HCT116 (cell line): ENCODE measurements at regions not wholly inside any gene's neighbourhood (a gene's known extent, or its start where the extent isn't known, plus 50 kb on each side); places are given as distances from the start of the nearest gene placed in this dataset.

Experiments
- ATAC-seq: fragments of 200-7000 bp; cut with Tn5 transposase; 2 replicates; pipeline ENCODE4 v1.9.1; 2020; ENCODE audit warnings: mild to moderate bottlenecking, moderate library complexity
- BruUV-seq: library from RNA; stranded (reverse); fragments of 400-500 nt; replicated peaks from 2 replicates; lab custom pipeline; 2021; lab: Mats Ljungman, UMichigan
- CTCF ChIA-PET: fragments of 300-600 bp; sonication (Branson Sonifier 250); formaldehyde crosslinking; loops from one replicate; lab custom pipeline; 2021; ENCODE audit warnings: antibody characterized with exemption; lab: Charles Lee
- POLR2A ChIA-PET: fragments of 300-600, 350-600 bp; sonication (Branson Sonifier 250); formaldehyde crosslinking; loops from one replicate; lab custom pipeline; 2021; ENCODE audit warnings: antibody characterized with exemption; lab: Charles Lee
- RAD21 ChIA-PET, 2 experiments: fragments of 300-600 bp; sonication (Branson Sonifier 250); formaldehyde crosslinking; loops; one replicate each; lab custom pipeline; 2023; ENCODE audit warnings: low total read pairs in 2 of 2; ENCODE audit not compliant: uncharacterized antibody in 2 of 2, unreplicated experiment in 2 of 2, low non-redundant PET in 1 of 2; lab: Charles Lee
- DNase-seq: peaks from one replicate; pipeline ENCODE4 v3.0.0-alpha.2; 2010; ENCODE audit warnings: low read depth, low spot score
- H2AFZ ChIP-seq: fragments of 200-600 bp; shearing (Covaris generic), sonication (generic); 2 replicates; pipeline ENCODE4 v1.6.1; 2017; ENCODE audit warnings: low read depth, mixed run types, mixed read lengths, antibody characterized with exemption, low read length; ENCODE audit not compliant: poor library complexity, severe bottlenecking
- H3K27ac ChIP-seq: 2 replicates; pipeline ENCODE4 v1.5.1; 2012; ENCODE audit warnings: low read depth, low read length
- H3K27me3 ChIP-seq: fragments of 200-600 bp; sonication (generic); 2 replicates; pipeline ENCODE4 v1.6.1; 2016; ENCODE audit warnings: mixed run types, low read length, mixed read lengths; ENCODE audit not compliant: insufficient read depth
- H3K36me3 ChIP-seq, 2 experiments: fragments of 200-500 bp in 1 of 2; fragments of 200-600 bp in 1 of 2; sonication (Bioruptor generic) in 1 of 2; sonication (generic) in 1 of 2; 2 replicates each; pipeline versions ENCODE4 v1.5.1 to v1.6.1; 2014 to 2016; ENCODE audit warnings: low read length in 2 of 2, inconsistent platforms in 1 of 2, mixed read lengths in 1 of 2, mixed run types in 1 of 2; ENCODE audit not compliant: insufficient read depth in 2 of 2, control insufficient read depth in 1 of 2
- H3K4me1 ChIP-seq, 2 experiments: fragments of 200-600 bp in 1 of 2; sonication (generic) in 1 of 2; 2 replicates each; pipeline versions ENCODE4 v1.5.1 to v1.6.1; 2012 to 2017; ENCODE audit warnings: low read length in 2 of 2, inconsistent platforms in 1 of 2, mild to moderate bottlenecking in 1 of 2, mixed read lengths in 1 of 2, mixed run types in 1 of 2, moderate library complexity in 1 of 2; ENCODE audit not compliant: insufficient read depth in 2 of 2, control insufficient read depth in 1 of 2
- H3K4me2 ChIP-seq: fragments of 200-600 bp; sonication (generic); 2 replicates; pipeline ENCODE4 v1.6.1; 2017; ENCODE audit warnings: mixed run types, low read length, mixed read lengths
- H3K4me3 ChIP-seq, 2 experiments: fragments of 200-600 bp in 1 of 2; sonication (generic) in 1 of 2; replicated peaks in 1 of 2; 2 replicates each; pipeline ENCODE4 v1.5.1; 2011 to 2016; ENCODE audit warnings: low read length in 2 of 2, control low read depth in 1 of 2, low read depth in 1 of 2, mild to moderate bottlenecking in 1 of 2, mixed read lengths in 1 of 2, mixed run types in 1 of 2
- H3K79me2 ChIP-seq: fragments of 200-600 bp; sonication (generic); 2 replicates; pipeline ENCODE4 v1.6.1; 2017; ENCODE audit warnings: mild to moderate bottlenecking, mixed run types, low read length, moderate library complexity, mixed read lengths; ENCODE audit not compliant: insufficient read depth
- H3K9ac ChIP-seq: fragments of 200-600 bp; sonication (generic); 2 replicates; pipeline ENCODE4 v1.6.1; 2016; ENCODE audit warnings: low read length, mixed read lengths
- H3K9me2 ChIP-seq: fragments of 200-600 bp; sonication (generic), shearing (Covaris generic); 2 replicates; pipeline ENCODE4 v1.6.1; 2017; ENCODE audit warnings: mixed run types, mild to moderate bottlenecking, moderate library complexity; ENCODE audit not compliant: insufficient read depth
- H3K9me3 ChIP-seq, 2 experiments: fragments of 200-500 bp in 1 of 2; fragments of 200-600 bp in 1 of 2; sonication (Bioruptor generic) in 1 of 2; sonication (generic) in 1 of 2; 2 replicates each; pipeline ENCODE4 v1.6.1; 2014 to 2017; ENCODE audit warnings: low read length in 2 of 2, mixed read lengths in 2 of 2, inconsistent platforms in 1 of 2, low read depth in 1 of 2, mild to moderate bottlenecking in 1 of 2, mixed run types in 1 of 2, moderate library complexity in 1 of 2; ENCODE audit not compliant: control insufficient read depth in 1 of 2, insufficient read depth in 1 of 2
- H4K20me1 ChIP-seq: fragments of 200-600 bp; sonication (generic), shearing (Covaris generic); 2 replicates; pipeline ENCODE4 v1.6.1; 2017; ENCODE audit warnings: mixed run types, mild to moderate bottlenecking, moderate library complexity; ENCODE audit not compliant: insufficient read depth
- ATF3 ChIP-seq: IDR thresholded peaks from 2 replicates; pipeline ENCODE4 v1.6.1; 2012
- CEBPB ChIP-seq: IDR thresholded peaks from 2 replicates; pipeline ENCODE4 v1.6.1; 2012; ENCODE audit warnings: low read depth
- ELF1 ChIP-seq: IDR thresholded peaks from 2 replicates; pipeline ENCODE4 v1.6.1; 2012; ENCODE audit warnings: low read depth, borderline replicate concordance
- EZH2phosphoT487 ChIP-seq: fragments of 200-600 bp; IDR thresholded peaks from 2 replicates; pipeline ENCODE4 v1.6.1; 2018; ENCODE audit warnings: antibody characterized with exemption, borderline replicate concordance
- FOSL1 ChIP-seq: IDR thresholded peaks from 2 replicates; pipeline ENCODE4 v1.6.1; 2012; ENCODE audit warnings: low read depth
- MAX ChIP-seq: IDR thresholded peaks from 2 replicates; pipeline ENCODE4 v1.6.1; 2012
- POLR2A ChIP-seq: IDR thresholded peaks from 2 replicates; pipeline ENCODE4 v1.7.0; 2011; ENCODE audit warnings: borderline replicate concordance; ENCODE audit not compliant: insufficient read depth, insufficient read length; ENCODE audit errors: extremely low read depth
- ZBTB33 ChIP-seq: IDR thresholded peaks from 2 replicates; pipeline ENCODE4 v1.6.1; 2011; ENCODE audit warnings: mild to moderate bottlenecking, low read length, moderate library complexity; ENCODE audit not compliant: insufficient replicate concordance; ENCODE audit errors: extremely low read depth
- intact Hi-C: fragments of 100-400 bp; cut with micrococcal nuclease; formaldehyde crosslinking; loops from 2 replicates; pipeline ENCODE4 v1.10.0; 2022

- intact Hi-C loops: no loop called here
- no peak overlapping the region for H3K27ac ChIP-seq
- no peak overlapping the region for H3K9ac ChIP-seq
- TF ChIP-seq ELF1 (no peak), ZBTB33 (no peak), POLR2A (no peak), CEBPB (no peak), EZH2phosphoT487 (no peak), ATF3 (no peak), FOSL1 (no peak), MAX (no peak)
- TF ChIP-seq, all 23 proteins: peak for 0
- Histone ChIP-seq H3K27me3 (no peaks in the 10 kb centered on the region), H3K4me3 (no peak overlapping the region), H2AFZ (no peak overlapping the region), H3K4me1 (peaks cover 16 to 22% of the 10 kb centered on the region in 2 experiments), H3K9me2 (no peaks in the 10 kb centered on the region), H4K20me1 (no peaks in the 10 kb centered on the region), H3K4me2 (no peak overlapping the region), H3K79me2 (no peaks in the 10 kb centered on the region), H3K36me3 (no peaks in the 10 kb centered on the region), H3K9me3 (no peaks in the 10 kb centered on the region)
- ATAC-seq: no peak
- BruUV-seq: no TSS peak
- POLR2A ChIA-PET: no interaction called here
- RAD21 ChIA-PET: no interaction called here
- CTCF ChIA-PET: no interaction called here
- DNase-seq: no peak
These were observed 77.9 kb upstream of the PFKP start for GRCh38 chr10:2989292-2989947.
